ENCODE measurements at regions not wholly inside any gene's neighbourhood (a gene's known extent, or its start where the extent isn't known, plus 50 kb on each side); places are given as distances from the start of the nearest gene placed in this dataset.

GRCh38 chr12:89801284-89801683 is 92.6 kb upstream of the ATP2B1 start:
- Histone ChIP-seq H3K27ac (no peak overlapping the region), H3K27me3 (replicated peaks in 1 of 7) (no peaks in the 10 kb centered on the region), H3K4me1 (peaks cover 0 to 9% (median 5%) of the 10 kb centered on the region in 6 donors), H3K9me3 (no peaks in the 10 kb centered on the region), H3K36me3 (no peaks in the 10 kb centered on the region), H3K4me3 (no peak overlapping the region)
- TF ChIP-seq POLR2AphosphoS5 (IDR thresholded peaks at IDR 0.05) (no peak), POLR2A (IDR thresholded peaks at IDR 0.05) (no peak), CTCF (IDR thresholded peaks at IDR 0.05 in 8 of 11, conservative IDR thresholded peaks at IDR 0.05 in 3 of 11) (no peak)
- intact Hi-C loops (cut with DNase I; ENCODE audit: low total_unique reads): no loop called here
- 29 to 49% (median 37%) methylated on average over 2 of the region's 2 CpGs for WGBS, 5 donors
- no peak for DNase-seq

- no peak for TF ChIP-seq POLR2A (IDR thresholded peaks at IDR 0.05)
- TF ChIP-seq CTCF (IDR thresholded peaks at IDR 0.05 in 8 of 11, conservative IDR thresholded peaks at IDR 0.05 in 3 of 11): no peak
- no peak for TF ChIP-seq POLR2AphosphoS5 (IDR thresholded peaks at IDR 0.05)
- no peaks in the 10 kb centered on the region for H3K36me3 ChIP-seq
- H3K27me3 ChIP-seq (replicated peaks in 1 of 7): no peaks in the 10 kb centered on the region
- intact Hi-C loops (cut with DNase I; ENCODE audit: low total_unique reads): no loop called here
- H3K9me3 ChIP-seq: no peaks in the 10 kb centered on the region
- no peak overlapping the region for H3K27ac ChIP-seq
- peaks cover 0 to 9% (median 5%) of the 10 kb centered on the region in 6 donors for H3K4me1 ChIP-seq
- H3K4me3 ChIP-seq: no peak overlapping the region
- no peak for DNase-seq
Measured at GRCh38 chr12:89800435-89800834, 91.8 kb upstream of the ATP2B1 start.

- WGBS, 5 donors: 75 to 90% (median 83%) methylated on average over 3 of the region's 3 CpGs
- Histone ChIP-seq H3K4me1 (peaks cover 0 to 9% (median 5%) of the 10 kb centered on the region in 6 donors), H3K36me3 (no peaks in the 10 kb centered on the region), H3K27ac (no peak overlapping the region), H3K9me3 (no peaks in the 10 kb centered on the region), H3K4me3 (no peak overlapping the region), H3K27me3 (replicated peaks in 1 of 7) (no peaks in the 10 kb centered on the region)
- DNase-seq: no peak
- intact Hi-C loops (cut with DNase I; ENCODE audit: low total_unique reads): no loop called here
- TF ChIP-seq CTCF (IDR thresholded peaks at IDR 0.05 in 8 of 11, conservative IDR thresholded peaks at IDR 0.05 in 3 of 11): no peak
- no peak for TF ChIP-seq POLR2A (IDR thresholded peaks at IDR 0.05)
- TF ChIP-seq POLR2AphosphoS5 (IDR thresholded peaks at IDR 0.05): no peak
Measured at GRCh38 chr12:89799316-89799715, 90.7 kb upstream of the ATP2B1 start.

- no peak overlapping the region for H3K4me3 ChIP-seq
- 83 to 95% (median 92%) methylated on average over 2 of the region's 2 CpGs for WGBS, 5 donors
- no peaks in the 10 kb centered on the region for H3K27me3 ChIP-seq (replicated peaks in 1 of 7)
- no peaks in the 10 kb centered on the region for H3K9me3 ChIP-seq
- no peak overlapping the region for H3K27ac ChIP-seq
- peaks cover 0 to 9% (median 5%) of the 10 kb centered on the region in 6 donors for H3K4me1 ChIP-seq
- intact Hi-C loops (cut with DNase I; ENCODE audit: low total_unique reads): no loop called here
- no peak for TF ChIP-seq POLR2A (IDR thresholded peaks at IDR 0.05)
- no peak for TF ChIP-seq CTCF (IDR thresholded peaks at IDR 0.05 in 8 of 11, conservative IDR thresholded peaks at IDR 0.05 in 3 of 11)
- no peak for TF ChIP-seq POLR2AphosphoS5 (IDR thresholded peaks at IDR 0.05)
- DNase-seq: no peak
- H3K36me3 ChIP-seq: no peaks in the 10 kb centered on the region
Measured at GRCh38 chr12:89797436-89797835, 88.8 kb upstream of the ATP2B1 start.

Data from spleen (tissue), 11 donors.